Calu3 (cell line): ENCODE measurements at regions not wholly inside any gene's neighbourhood (a gene's known extent, or its start where the extent isn't known, plus 50 kb on each side); places are given as distances from the start of the nearest gene placed in this dataset.

Experiments used
- BruUV-seq: library from RNA; stranded (reverse); fragments of 400-500 nt; replicated peaks from 2 replicates; lab custom pipeline; 2021; lab: Mats Ljungman, UMichigan
- CTCF ChIA-PET: fragments of 300-600 bp; sonication (Branson Sonifier 250); formaldehyde crosslinking; loops from one replicate; lab custom pipeline; 2022; ENCODE audit warnings: antibody characterized with exemption; lab: Charles Lee
- DNase-seq: peaks from one replicate; pipeline ENCODE4 v3.0.0; 2022
- H3K27ac Mint-ChIP-seq: one replicate; pipeline ENCODE4 v1.8.0; 2022; ENCODE audit warnings: mixed read lengths; ENCODE audit not compliant: unreplicated experiment
- H3K27me3 Mint-ChIP-seq: one replicate; pipeline ENCODE4 v1.8.0; 2022; ENCODE audit warnings: mixed read lengths; ENCODE audit not compliant: unreplicated experiment
- H3K36me3 Mint-ChIP-seq: one replicate; pipeline ENCODE4 v1.8.0; 2022; ENCODE audit warnings: mild to moderate bottlenecking, moderate library complexity, mixed read lengths; ENCODE audit not compliant: insufficient read depth, unreplicated experiment
- H3K4me1 Mint-ChIP-seq: one replicate; pipeline ENCODE4 v1.8.0; 2022; ENCODE audit warnings: mild to moderate bottlenecking, low read depth, mixed read lengths; ENCODE audit not compliant: unreplicated experiment
- H3K4me3 Mint-ChIP-seq: one replicate; pipeline ENCODE4 v1.8.0; 2022; ENCODE audit warnings: mild to moderate bottlenecking, low read depth, moderate library complexity, mixed read lengths; ENCODE audit not compliant: unreplicated experiment
- H3K9me3 Mint-ChIP-seq: one replicate; pipeline ENCODE4 v1.8.0; 2022; ENCODE audit warnings: low read depth, mixed read lengths; ENCODE audit not compliant: unreplicated experiment
- intact Hi-C: fragments of 100-400 bp; cut with micrococcal nuclease; formaldehyde crosslinking; loops from one replicate; pipeline ENCODE4 v1.10.0; 2022; ENCODE audit not compliant: unreplicated experiment
- TF ChIP-seq, protein P1 (sequence below): fragments of 200-600 bp; IDR thresholded peaks from one replicate; pipeline ENCODE4 v1.8.0; 2022; ENCODE audit warnings: antibody characterized with exemption; ENCODE audit not compliant: unreplicated experiment

GRCh38 chrX:11836284-11836683 lies 78.2 kb downstream of the MSL3 start:
- Mint-ChIP-seq H3K27me3 (no peaks in the 10 kb centered on the region), H3K4me1 (no peaks in the 10 kb centered on the region), H3K36me3 (no peaks in the 10 kb centered on the region), H3K4me3 (no peak overlapping the region), H3K27ac (no peak overlapping the region), H3K9me3 (no peaks in the 10 kb centered on the region)
- TF ChIP-seq, protein P1, sequence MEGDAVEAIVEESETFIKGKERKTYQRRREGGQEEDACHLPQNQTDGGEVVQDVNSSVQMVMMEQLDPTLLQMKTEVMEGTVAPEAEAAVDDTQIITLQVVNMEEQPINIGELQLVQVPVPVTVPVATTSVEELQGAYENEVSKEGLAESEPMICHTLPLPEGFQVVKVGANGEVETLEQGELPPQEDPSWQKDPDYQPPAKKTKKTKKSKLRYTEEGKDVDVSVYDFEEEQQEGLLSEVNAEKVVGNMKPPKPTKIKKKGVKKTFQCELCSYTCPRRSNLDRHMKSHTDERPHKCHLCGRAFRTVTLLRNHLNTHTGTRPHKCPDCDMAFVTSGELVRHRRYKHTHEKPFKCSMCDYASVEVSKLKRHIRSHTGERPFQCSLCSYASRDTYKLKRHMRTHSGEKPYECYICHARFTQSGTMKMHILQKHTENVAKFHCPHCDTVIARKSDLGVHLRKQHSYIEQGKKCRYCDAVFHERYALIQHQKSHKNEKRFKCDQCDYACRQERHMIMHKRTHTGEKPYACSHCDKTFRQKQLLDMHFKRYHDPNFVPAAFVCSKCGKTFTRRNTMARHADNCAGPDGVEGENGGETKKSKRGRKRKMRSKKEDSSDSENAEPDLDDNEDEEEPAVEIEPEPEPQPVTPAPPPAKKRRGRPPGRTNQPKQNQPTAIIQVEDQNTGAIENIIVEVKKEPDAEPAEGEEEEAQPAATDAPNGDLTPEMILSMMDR: no peak
- no TSS peak for BruUV-seq
- CTCF ChIA-PET: interaction anchor here (0.7 to 1.1 kb wide), 2 partner anchors 20 to 26 kb away, joined by 3 read pairs; no protein-coding TSS in a partner anchor
- DNase-seq: no peak
- intact Hi-C loops: no loop called here

DNA sequence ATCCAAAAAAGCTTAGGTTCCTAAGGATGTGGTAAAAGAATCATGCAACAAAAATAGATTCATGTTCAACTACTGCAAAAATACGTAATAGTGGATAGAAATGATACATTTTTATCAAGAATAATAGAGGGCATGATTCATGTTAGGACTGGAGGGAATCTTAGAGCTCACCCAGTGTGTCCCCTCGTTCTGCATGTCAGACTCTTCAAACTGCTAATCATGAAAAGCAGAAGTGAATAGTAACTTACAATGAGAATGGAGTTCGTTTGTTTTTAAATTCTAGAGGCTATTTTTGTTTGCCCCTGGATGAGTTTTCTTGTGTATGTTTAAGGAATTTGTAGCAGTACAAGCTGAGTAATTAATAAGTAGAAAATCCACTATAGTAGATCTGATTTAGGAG lies 79.4 kb downstream of the MSL3 start:
- no TSS peak for BruUV-seq
- CTCF ChIA-PET: interaction anchor here (1.1 kb wide), 1 partner anchor 21 kb away, joined by 3 read pairs; no protein-coding TSS in a partner anchor
- no peaks in the 10 kb centered on the region for H3K36me3 Mint-ChIP-seq

DNA sequence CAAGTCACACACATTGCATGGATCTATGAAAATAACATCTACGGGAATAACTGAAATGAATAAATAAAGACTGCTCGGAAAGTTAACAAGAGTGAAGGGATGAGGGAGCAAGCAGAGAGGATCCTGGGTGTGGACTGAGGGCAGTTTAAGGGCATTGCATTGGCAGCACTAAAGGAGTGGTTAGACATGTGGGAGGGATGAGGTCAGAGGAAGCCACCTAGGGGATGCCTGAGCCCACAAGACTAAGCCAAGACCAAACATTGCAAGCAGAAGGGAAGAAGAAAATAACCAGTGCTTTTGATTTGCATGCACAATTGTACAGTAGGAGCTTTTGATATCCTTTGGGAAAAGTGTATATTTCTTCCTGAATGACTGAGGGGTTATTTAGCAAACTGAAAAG lies 106.1 kb downstream of the MSL3 start:
- H3K27me3 Mint-ChIP-seq: no peaks in the 10 kb centered on the region
- H3K27ac Mint-ChIP-seq: no peak overlapping the region
- CTCF ChIA-PET: no interaction called here
- DNase-seq: no peak
- H3K4me1 Mint-ChIP-seq: no peaks in the 10 kb centered on the region
- no TSS peak for BruUV-seq
- no peaks in the 10 kb centered on the region for H3K9me3 Mint-ChIP-seq
- TF ChIP-seq, protein P1: no peak
- intact Hi-C loops: no loop called here
- no peaks in the 10 kb centered on the region for H3K36me3 Mint-ChIP-seq
- no peak overlapping the region for H3K4me3 Mint-ChIP-seq

More for the DNA sequence above, 79.4 kb downstream of the MSL3 start:
- no peak overlapping the region for H3K27ac Mint-ChIP-seq
- no peaks in the 10 kb centered on the region for H3K4me1 Mint-ChIP-seq
- DNase-seq: no peak
- H3K9me3 Mint-ChIP-seq: no peaks in the 10 kb centered on the region
- intact Hi-C loops: no loop called here
- TF ChIP-seq, protein P1: no peak
- H3K27me3 Mint-ChIP-seq: no peaks in the 10 kb centered on the region
- H3K4me3 Mint-ChIP-seq: no peak overlapping the region

- intact Hi-C loops: no loop called here
- peaks cover 12% of the 10 kb centered on the region for H3K27me3 Mint-ChIP-seq
- no TSS peak for BruUV-seq
- H3K27ac Mint-ChIP-seq: no peak overlapping the region
- H3K4me1 Mint-ChIP-seq: no peaks in the 10 kb centered on the region
- no peak overlapping the region for H3K4me3 Mint-ChIP-seq
- H3K36me3 Mint-ChIP-seq: no peaks in the 10 kb centered on the region
- no peaks in the 10 kb centered on the region for H3K9me3 Mint-ChIP-seq
- CTCF ChIA-PET: no interaction called here
- TF ChIP-seq, protein P1: no peak
- no peak for DNase-seq
Measured at GRCh38 chrX:11867610-11868345, 109.7 kb downstream of the MSL3 start.
